MV-4-11 (cell line): ENCODE measurements at regions not wholly inside any gene's neighbourhood (a gene's known extent, or its start where the extent isn't known, plus 50 kb on each side); places are given as distances from the start of the nearest gene placed in this dataset.
"Not testable (repeated sequence)": the region's sequence is repeated elsewhere in the genome, so short reads cannot be mapped to it uniquely, and the experiment has no call there.

Experiments used
- DNase-seq: peaks from one replicate; lab custom pipeline; 2025; lab: John Stamatoyannopoulos, UW

DNA sequence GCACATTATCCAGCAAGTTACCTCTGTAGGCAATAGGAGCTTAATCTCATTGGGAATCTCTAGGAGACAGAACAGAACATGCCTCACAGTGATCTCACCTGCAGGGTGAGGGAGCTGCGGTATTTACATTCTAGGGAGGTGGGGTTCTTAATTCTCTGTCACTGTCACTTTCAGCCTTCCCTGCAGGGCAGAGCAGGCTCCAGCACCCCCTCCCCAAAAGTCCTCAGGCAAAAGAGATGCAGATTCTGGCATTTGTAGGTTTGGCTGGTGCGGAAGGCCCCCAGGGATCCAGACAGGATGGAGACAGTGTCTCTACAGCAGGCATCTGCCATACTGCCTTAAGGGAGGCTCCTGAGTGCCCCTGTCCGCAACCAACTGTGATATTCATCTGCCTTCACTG, 166.4 kb upstream of the ATP6AP2 start:
- DNase-seq = no peak

GRCh38 chrX:40411340-40412111, 169.2 kb upstream of the ATP6AP2 start:
- DNase-seq = peak; percentile 96

DNA sequence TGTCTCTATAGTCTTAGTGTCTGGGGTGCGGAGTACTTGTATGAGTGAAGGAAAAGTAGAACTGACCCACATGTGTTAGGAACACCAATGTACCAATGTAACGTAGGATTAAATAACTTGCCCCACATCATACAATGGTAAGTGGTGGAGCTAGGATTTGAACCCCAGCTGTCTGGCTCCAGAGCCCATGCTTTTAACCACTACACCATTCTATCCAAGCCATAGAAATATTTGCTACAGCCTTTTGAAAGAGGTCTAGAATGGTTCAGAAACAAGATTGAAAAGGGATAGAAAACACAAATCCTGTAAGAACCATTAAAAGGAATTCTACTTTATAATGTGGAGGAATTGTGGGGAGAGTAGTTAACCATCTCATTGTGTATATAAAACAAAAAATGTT, 169.9 kb upstream of the ATP6AP2 start:
- no peak for DNase-seq

GRCh38 chrX:40406330-40406859, 174.4 kb upstream of the ATP6AP2 start:
- DNase-seq = peak; percentile 95

DNA sequence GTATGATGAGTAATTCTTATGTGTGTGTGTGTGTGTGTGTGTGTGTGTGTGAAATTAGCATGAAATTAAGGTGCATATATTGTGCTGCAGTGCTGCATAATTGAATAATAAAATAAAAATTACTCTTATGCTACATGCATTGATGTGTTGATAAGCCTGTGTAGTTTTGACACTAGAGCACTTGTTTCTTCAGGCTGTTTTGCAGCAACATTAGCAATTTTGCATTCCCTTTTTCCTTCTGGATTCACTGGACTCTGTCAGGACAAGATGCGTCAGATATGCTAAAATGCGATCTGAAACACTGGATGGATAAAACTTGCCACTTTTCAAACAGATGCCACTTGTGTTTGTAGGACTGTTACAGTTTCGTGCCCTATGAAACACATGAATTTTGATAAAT, 175.4 kb upstream of the ATP6AP2 start:
- no peak for DNase-seq

DNA sequence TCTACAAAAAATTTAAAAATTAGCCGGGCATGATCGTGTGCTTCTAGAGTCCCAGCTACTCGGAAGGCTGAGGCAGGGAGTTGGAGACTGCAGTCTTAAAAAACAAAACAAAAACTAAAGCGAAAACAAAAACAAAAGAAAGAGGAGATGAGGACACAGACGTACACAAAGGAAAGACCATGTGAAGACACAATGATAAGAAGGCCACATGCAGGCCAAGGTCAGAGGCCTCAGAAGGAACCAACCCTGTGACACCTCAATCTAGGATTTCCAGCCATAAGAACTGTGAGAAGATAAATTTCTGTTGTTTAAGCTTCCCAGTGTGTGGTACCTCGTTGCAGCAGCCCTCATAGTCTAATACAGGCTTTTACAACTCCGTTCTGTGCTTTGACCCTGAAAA, 177.0 kb upstream of the ATP6AP2 start:
- DNase-seq = no peak

DNA sequence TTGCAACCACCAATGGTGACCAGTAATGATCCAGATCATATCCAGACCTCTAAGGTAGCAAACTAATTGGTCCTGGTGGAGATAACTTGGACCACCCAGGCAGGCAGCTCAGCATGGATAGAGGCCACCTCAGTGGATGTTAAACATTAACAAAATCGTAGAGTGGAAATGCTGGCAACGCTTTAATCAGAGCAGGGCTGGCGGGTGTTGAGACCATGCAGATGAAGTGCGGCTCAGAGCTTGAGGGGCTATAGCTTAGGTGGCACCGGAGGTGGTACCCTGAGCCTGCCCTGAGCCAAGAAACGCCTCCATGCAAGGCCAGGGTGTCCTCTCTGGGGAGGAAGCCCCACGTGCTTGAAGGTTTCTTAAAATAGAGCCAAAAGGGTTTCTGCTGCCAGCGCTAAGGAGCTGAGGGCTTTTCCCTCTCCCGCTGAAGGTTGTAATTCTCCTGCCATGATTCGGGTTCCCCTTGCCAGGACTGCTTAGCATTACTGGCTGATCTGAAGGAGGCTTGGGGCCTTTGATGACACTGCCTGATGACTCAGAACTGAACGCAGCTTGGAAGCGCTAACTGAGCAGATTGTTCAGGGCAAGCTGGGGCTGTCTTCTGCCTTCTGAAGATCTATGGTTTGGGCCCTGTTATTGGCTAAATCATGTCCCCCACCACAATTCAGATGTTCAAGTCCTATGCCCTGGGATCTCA, 177.8 kb upstream of the ATP6AP2 start:
- peak; percentile 61 for DNase-seq

DNA sequence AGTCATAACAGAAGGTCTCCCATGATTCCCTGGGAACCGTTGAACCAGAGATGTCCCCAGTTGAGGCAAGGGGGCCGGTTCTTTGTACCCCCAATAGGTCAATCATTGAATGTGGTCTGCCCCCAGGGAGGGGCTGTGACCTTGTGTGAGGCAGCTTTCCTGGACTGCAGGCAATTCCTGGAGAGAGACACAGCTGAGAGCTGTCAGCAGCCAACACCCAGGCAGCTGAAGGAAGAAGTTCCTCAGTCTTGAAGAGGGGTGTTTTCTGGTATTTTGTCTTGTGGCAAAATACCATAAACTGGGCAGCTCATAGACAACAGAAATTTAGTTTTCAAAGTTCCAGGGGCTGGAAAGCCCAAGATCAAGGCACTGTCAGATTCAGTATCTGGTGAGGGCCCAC, 185.7 kb upstream of the ATP6AP2 start:
- DNase-seq = no peak

GRCh38 chrX:40394302-40394701, 186.5 kb upstream of the ATP6AP2 start:
- no peak for DNase-seq

DNA sequence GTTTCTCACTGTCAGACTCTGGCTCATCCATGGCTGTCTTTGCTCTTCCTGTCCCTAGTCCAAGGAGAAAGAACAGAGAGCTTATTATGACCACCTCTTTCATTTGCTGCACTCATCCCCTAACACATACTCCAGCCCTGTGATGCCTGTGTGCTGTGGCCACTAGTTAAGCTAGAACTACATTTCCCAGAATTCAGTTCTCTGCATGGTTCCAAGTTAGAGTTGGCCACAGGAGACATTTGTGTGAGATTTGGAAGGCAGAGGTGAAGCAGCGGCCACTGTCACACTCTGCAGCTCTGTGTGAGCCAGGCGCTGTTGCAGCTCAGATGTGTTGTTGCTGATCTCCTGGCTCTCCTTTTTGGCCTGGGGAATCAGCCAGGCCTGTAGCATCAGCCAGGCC, 188.2 kb upstream of the ATP6AP2 start:
- DNase-seq = no peak

- DNase-seq = peak; percentile 0
These were observed 189.1 kb upstream of the ATP6AP2 start for GRCh38 chrX:40391662-40392061.

GRCh38 chrX:40389555-40389954, 191.2 kb upstream of the ATP6AP2 start:
- no peak for DNase-seq

DNA sequence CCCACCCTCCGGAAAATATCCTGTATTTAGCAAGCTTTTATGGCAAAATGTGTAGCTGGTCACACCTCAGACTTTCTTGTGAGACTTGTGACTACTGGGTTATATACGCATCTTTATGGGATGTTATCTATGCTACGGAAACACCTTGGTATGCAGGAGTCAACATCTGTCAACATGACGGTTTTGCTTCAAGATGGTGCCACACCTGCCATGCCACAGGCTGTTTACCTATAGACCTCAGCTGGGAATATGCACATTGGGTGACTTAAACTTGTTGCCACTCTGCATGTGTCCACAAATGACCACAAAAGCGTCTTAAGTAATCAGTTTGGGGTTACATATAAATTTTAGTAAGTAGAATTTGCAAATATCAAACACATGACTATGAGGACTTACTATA, 192.3 kb upstream of the ATP6AP2 start:
- no peak for DNase-seq

GRCh38 chrX:40387869-40388268, 192.9 kb upstream of the ATP6AP2 start:
- DNase-seq = not testable (repeated sequence)

DNA sequence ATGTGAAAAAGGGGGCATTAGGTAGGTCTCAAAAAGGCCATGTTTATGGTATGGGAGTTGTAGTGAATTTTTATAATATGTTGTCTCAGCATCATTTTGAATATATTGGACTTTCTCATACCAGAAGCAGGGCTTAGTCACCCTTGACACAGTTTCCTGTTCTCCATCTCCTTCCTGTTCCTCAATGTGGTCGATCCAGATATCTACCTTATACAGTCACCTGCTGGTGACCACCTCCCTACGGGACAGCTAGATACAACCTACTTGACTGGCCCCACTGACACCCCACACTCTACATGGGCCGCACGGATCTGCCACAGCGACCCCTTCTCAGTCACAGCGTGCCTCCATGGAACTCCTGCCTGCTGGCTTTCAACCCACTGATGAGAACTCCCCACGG, 193.5 kb upstream of the ATP6AP2 start:
- peak; percentile 9 for DNase-seq

GRCh38 chrX:40385682-40386081, 195.1 kb upstream of the ATP6AP2 start:
- no peak for DNase-seq

DNA sequence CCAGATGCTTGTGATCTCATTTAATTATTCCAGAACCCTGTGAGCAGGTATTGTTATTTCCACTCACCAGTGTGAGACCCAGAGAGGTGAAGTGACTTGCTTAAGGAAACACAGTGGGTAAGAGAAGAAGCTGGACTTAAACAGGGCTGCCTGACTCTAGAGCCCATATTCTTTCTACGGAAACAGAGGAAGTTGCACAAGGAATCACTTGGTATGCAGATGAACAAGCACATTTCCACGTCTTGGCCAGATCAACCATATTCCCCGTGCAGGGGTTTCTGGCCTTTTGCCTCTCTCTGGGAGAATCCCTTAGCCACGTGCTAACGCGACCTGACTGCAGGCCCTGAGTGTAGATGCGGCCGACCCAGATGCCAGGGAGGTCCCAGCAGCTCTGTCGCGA, 195.5 kb upstream of the ATP6AP2 start:
- DNase-seq = peak; percentile 41

DNA sequence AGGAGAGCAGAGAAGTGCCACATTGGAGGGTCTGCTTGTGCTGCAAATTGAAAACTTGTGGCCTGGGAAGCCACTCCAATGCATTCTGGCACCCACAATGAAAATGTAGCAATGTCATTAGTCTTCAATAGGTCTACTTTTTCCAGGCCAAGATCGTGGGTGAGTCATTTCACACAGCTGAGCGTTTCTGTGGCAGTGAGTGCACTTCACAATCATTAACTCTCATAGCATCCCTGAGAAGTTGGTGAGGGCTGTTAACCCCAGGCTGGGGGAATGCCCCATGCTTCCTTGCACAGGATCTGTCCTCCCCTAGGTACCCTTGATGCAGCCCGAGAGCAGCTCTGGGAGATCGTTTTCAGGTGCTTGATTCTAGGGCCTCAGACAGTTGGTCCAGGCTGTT, 196.8 kb upstream of the ATP6AP2 start:
- peak; percentile 10 for DNase-seq

DNA sequence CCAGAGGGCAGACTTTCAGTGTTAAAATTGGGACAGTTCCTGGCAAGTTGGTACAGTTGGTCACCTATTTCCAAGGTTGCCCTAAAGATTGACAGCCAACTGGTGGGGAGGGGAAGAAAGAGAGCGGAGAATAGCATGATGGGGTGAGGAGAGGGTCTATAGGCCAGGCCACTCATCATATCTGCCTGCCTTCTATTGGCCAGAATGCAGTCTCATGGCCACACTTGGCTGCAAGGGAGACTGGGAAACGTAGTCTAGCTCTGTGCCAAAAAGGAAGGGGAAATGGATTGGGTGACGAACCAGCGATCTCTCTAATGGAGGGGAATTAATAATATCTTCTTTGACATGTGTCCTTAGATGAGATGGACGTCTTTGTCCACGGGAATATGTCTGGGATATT, 197.4 kb upstream of the ATP6AP2 start:
- DNase-seq = no peak

DNA sequence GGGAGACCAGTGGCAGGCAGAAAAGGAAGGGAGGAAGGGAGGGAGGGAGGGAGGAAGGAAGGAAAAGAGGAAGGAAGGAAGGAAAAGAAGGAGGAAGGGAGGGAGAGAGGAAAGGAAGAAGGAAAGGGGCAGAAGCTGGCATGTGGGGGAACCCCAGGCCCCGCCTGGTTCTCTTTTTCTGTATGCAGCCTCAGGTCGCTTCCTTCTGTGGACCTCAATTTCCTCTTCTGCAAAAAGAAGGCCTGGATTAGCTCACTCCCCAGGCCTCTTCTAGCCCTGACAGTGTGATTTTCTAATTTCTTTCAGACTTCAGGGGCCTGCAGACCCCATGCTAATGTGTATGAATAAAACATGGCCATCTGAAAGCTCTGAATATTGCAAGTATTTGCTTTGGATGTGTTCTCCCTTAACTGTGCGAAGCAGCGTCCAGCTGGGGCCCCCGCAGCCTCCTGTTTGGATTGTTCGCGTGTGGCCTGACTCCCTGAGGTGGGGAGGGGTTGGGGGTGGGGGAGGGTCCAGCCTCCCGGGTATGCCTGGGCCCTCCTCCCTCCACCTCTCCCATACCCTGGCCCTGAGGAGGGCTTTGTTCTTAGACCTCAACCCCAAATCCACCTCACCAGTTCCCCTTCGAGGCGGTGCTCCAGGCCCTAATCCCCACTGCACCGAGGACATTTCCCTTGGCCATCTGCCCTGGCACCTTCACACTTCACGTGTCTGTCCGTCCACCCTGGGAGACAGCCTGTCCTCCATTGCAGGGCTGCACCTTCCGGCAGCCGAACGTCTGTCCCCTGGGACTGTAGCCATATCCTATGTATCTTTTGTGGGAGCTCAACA, 199.9 kb upstream of the ATP6AP2 start:
- DNase-seq = peak; percentile 74

DNA sequence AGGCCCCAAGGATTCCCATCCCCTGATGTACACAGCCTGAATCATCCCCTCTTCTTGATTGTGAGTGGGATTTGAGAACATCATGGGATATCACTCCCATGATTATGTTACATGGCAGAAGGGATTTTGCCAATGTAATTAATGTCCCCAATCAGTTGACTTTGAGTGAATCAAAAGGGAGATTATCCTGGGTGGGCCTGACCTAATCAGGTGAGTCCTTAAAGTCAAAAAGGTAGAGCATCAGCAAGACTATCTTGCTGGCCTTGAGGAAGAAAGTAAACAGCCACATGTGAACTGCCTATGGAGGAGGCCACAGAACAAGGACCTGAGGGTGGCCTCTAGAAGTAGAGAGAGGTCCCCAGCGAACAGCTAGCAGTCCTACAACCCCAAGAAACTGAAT, 203.1 kb upstream of the ATP6AP2 start:
- DNase-seq = no peak

GRCh38 chrX:40374486-40374885, 206.3 kb upstream of the ATP6AP2 start:
- no peak for DNase-seq

DNA sequence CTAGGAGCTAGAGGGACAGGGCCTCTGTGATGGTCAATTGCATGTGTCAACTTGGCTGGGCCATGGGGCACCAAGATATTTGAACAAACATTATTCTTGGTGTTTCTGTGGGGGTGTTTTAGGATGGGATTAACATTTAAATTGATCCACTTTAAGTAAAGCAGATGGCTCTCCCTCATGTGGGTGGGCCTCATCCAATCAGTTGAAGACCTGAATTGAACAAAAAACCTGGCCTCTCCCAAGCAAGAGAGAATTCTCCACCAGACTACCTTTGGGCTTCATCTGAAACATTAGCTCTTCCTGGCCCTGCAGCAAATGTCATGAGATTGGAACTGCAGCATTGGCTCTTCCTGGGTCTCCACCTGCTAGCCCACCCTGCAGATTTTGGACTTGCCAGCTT, 207.1 kb upstream of the ATP6AP2 start:
- DNase-seq = no peak
